ENCODE measurements at regions not wholly inside any gene's neighbourhood (a gene's known extent, or its start where the extent isn't known, plus 50 kb on each side); places are given as distances from the start of the nearest gene placed in this dataset.

- TF ChIP-seq POLR2A (IDR thresholded peaks at IDR 0.05), result no peak
- TF ChIP-seq CTCF (IDR thresholded peaks at IDR 0.05), result no peak
Observed at GRCh38 chr16:29154088-29154487, 169.2 kb downstream of the LAT start.

Data from breast epithelium (tissue), 3 donors.